Glutamatergic neuron (in vitro differentiated cells): ENCODE measurements at regions not wholly inside any gene's neighbourhood (a gene's known extent, or its start where the extent isn't known, plus 50 kb on each side); places are given as distances from the start of the nearest gene placed in this dataset.

Experiments used
- DNase-seq: peaks from one replicate; pipeline ENCODE4 v3.0.0; 2022
- H3K27ac Mint-ChIP-seq: one replicate; pipeline ENCODE4 v1.8.0; 2020; ENCODE audit warnings: mild to moderate bottlenecking, mixed read lengths, inconsistent platforms; ENCODE audit not compliant: unreplicated experiment
- H3K27me3 Mint-ChIP-seq: one replicate; pipeline ENCODE4 v1.8.0; 2020; ENCODE audit warnings: mild to moderate bottlenecking, moderate library complexity, mixed read lengths, inconsistent platforms; ENCODE audit not compliant: unreplicated experiment
- H3K36me3 Mint-ChIP-seq: one replicate; pipeline ENCODE4 v1.8.0; 2020; ENCODE audit warnings: mild to moderate bottlenecking, mixed read lengths, inconsistent platforms; ENCODE audit not compliant: unreplicated experiment
- H3K4me1 Mint-ChIP-seq: one replicate; pipeline ENCODE4 v1.8.0; 2020; ENCODE audit warnings: mild to moderate bottlenecking, low read depth, mixed read lengths, inconsistent platforms; ENCODE audit not compliant: unreplicated experiment
- H3K4me3 Mint-ChIP-seq: one replicate; pipeline ENCODE4 v1.8.0; 2020; ENCODE audit warnings: mild to moderate bottlenecking, mixed read lengths, inconsistent platforms; ENCODE audit not compliant: unreplicated experiment
- H3K9me3 Mint-ChIP-seq: one replicate; pipeline ENCODE4 v1.8.0; 2020; ENCODE audit warnings: mild to moderate bottlenecking, moderate library complexity, mixed read lengths, inconsistent platforms; ENCODE audit not compliant: unreplicated experiment
- CTCF ChIP-seq: fragments of 200-600 bp; sonication (generic); IDR thresholded peaks from one replicate; pipeline ENCODE4 v1.5.0; 2021; ENCODE audit not compliant: partially characterized antibody, unreplicated experiment

GRCh38 chr4:127155555-127155954 is 477.2 kb upstream of the INTU start:
- Mint-ChIP-seq H3K9me3 (peaks cover 5% of the 10 kb centered on the region), H3K4me3 (no peak overlapping the region), H3K4me1 (no peaks in the 10 kb centered on the region), H3K27ac (no peak overlapping the region), H3K27me3 (no peaks in the 10 kb centered on the region), H3K36me3 (peaks cover 7% of the 10 kb centered on the region)
- no peak for TF ChIP-seq CTCF
- no peak for DNase-seq

GRCh38 chr4:127162741-127163140 is 470.0 kb upstream of the INTU start:
- no peak overlapping the region for H3K4me3 Mint-ChIP-seq
- H3K27me3 Mint-ChIP-seq, result no peaks in the 10 kb centered on the region
- H3K4me1 Mint-ChIP-seq, result no peaks in the 10 kb centered on the region
- no peak overlapping the region for H3K27ac Mint-ChIP-seq
- no peak for TF ChIP-seq CTCF
- no peaks in the 10 kb centered on the region for H3K36me3 Mint-ChIP-seq
- H3K9me3 Mint-ChIP-seq, result no peaks in the 10 kb centered on the region
- DNase-seq, result no peak

GRCh38 chr4:127165971-127166370 is 466.8 kb upstream of the INTU start:
- Mint-ChIP-seq H3K4me3 (no peak overlapping the region), H3K9me3 (no peaks in the 10 kb centered on the region), H3K4me1 (no peaks in the 10 kb centered on the region), H3K27me3 (no peaks in the 10 kb centered on the region), H3K36me3 (no peaks in the 10 kb centered on the region), H3K27ac (no peak overlapping the region)
- no peak for DNase-seq
- TF ChIP-seq CTCF, result no peak

- H3K9me3 Mint-ChIP-seq, result no peaks in the 10 kb centered on the region
- no peak overlapping the region for H3K4me3 Mint-ChIP-seq
- H3K4me1 Mint-ChIP-seq, result no peaks in the 10 kb centered on the region
- no peak overlapping the region for H3K27ac Mint-ChIP-seq
- no peaks in the 10 kb centered on the region for H3K27me3 Mint-ChIP-seq
- no peak for TF ChIP-seq CTCF
- no peak for DNase-seq
- H3K36me3 Mint-ChIP-seq, result no peaks in the 10 kb centered on the region
These were observed 458.6 kb upstream of the INTU start for GRCh38 chr4:127174201-127174600.

- H3K9me3 Mint-ChIP-seq, result no peaks in the 10 kb centered on the region
These were observed 458.1 kb upstream of the INTU start for GRCh38 chr4:127174616-127175015.

More at GRCh38 chr4:127174616-127175015, 458.1 kb upstream of the INTU start:
- no peaks in the 10 kb centered on the region for H3K4me1 Mint-ChIP-seq
- H3K36me3 Mint-ChIP-seq, result no peaks in the 10 kb centered on the region
- DNase-seq, result no peak
- TF ChIP-seq CTCF, result no peak
- H3K27ac Mint-ChIP-seq, result no peak overlapping the region
- H3K4me3 Mint-ChIP-seq, result no peak overlapping the region
- H3K27me3 Mint-ChIP-seq, result no peaks in the 10 kb centered on the region
